HepG2 (cell line): ENCODE measurements at regions not wholly inside any gene's neighbourhood (a gene's known extent, or its start where the extent isn't known, plus 50 kb on each side); places are given as distances from the start of the nearest gene placed in this dataset.

ENCODE experiments used
- EZH2 ChIP-seq: conservative IDR thresholded peaks from 2 replicates; pipeline ENCODE4 v1.6.1; 2012; ENCODE audit warnings: mild to moderate bottlenecking, low read depth, low read length, moderate library complexity
- GTF3A ChIP-seq: sonication (generic); formaldehyde crosslinking; conservative IDR thresholded peaks from 2 replicates; pipeline ENCODE4 v1.4.0; 2020; ENCODE audit warnings: mild to moderate bottlenecking, missing genetic modification reagents
- HCFC1 ChIP-seq: fragments of 150-350 bp; IDR thresholded peaks from 2 replicates; pipeline ENCODE4 v1.6.1; 2014; ENCODE audit warnings: low read depth, low read length
- HNF4A ChIP-seq: sonication (generic); formaldehyde crosslinking; IDR thresholded peaks from 2 replicates; pipeline ENCODE4 v1.4.0; 2020; ENCODE audit warnings: missing genetic modification reagents
- NFYB ChIP-seq: sonication (generic); formaldehyde crosslinking; IDR thresholded peaks from 2 replicates; pipeline ENCODE4 v1.4.0; 2020; ENCODE audit warnings: missing genetic modification reagents
- PTBP1 ChIP-seq: fragments of 200-400 bp; formaldehyde crosslinking; IDR thresholded peaks from 2 replicates; pipeline ENCODE4 v1.6.1; 2018; ENCODE audit warnings: low read length, low read depth; ENCODE audit not compliant: poor library complexity, severe bottlenecking
- RELA ChIP-seq: sonication (generic); formaldehyde crosslinking; IDR thresholded peaks from 2 replicates; pipeline ENCODE4 v1.4.0; 2020; ENCODE audit warnings: missing genetic modification reagents
- SMAD3 ChIP-seq: sonication (generic); formaldehyde crosslinking; IDR thresholded peaks from 2 replicates; pipeline ENCODE4 v1.4.0; 2020; ENCODE audit warnings: missing genetic modification reagents
- ZNF530 ChIP-seq: sonication (generic); formaldehyde crosslinking; IDR thresholded peaks from 2 replicates; pipeline ENCODE4 v1.5.0; 2020; ENCODE audit warnings: low read depth, mild to moderate bottlenecking, missing genetic modification reagents
- ZNF777 ChIP-seq: sonication (generic); formaldehyde crosslinking; IDR thresholded peaks from 2 replicates; pipeline ENCODE4 v1.4.0; 2020; ENCODE audit warnings: missing genetic modification reagents
- TF ChIP-seq, protein P1 (sequence below): sonication (generic); formaldehyde crosslinking; IDR thresholded peaks from 2 replicates; pipeline ENCODE4 v1.5.0; 2020; ENCODE audit warnings: missing genetic modification reagents
- TF ChIP-seq, protein P2 (sequence below): sonication (generic); formaldehyde crosslinking; IDR thresholded peaks from 2 replicates; pipeline ENCODE4 v1.4.0; 2020; ENCODE audit warnings: low read depth, mild to moderate bottlenecking, missing genetic modification reagents

DNA sequence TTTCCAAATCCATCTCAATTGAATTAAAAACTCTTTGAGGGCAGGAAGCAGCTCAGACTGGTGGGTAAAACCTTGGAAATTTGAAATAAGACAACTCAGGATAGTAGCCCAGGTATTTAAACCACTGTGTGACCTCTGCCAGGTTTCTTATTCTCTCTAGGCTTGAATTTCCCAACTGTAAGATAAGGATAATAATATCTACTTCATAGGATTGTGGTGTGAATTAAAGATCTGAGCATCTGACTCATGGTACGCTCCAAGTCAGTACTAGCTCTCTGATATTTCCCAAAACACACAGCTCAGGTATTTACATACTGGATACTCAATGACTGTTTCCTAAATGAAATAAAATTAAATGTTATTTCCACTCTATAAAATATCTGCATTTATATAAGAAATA, 337.2 kb downstream of the LTN1 start:
- TF ChIP-seq, protein P1, sequence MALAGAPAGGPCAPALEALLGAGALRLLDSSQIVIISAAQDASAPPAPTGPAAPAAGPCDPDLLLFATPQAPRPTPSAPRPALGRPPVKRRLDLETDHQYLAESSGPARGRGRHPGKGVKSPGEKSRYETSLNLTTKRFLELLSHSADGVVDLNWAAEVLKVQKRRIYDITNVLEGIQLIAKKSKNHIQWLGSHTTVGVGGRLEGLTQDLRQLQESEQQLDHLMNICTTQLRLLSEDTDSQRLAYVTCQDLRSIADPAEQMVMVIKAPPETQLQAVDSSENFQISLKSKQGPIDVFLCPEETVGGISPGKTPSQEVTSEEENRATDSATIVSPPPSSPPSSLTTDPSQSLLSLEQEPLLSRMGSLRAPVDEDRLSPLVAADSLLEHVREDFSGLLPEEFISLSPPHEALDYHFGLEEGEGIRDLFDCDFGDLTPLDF (CRISPR knock-in tag): no peak
- TF ChIP-seq HCFC1: no peak
- TF ChIP-seq EZH2: no peak
- TF ChIP-seq ZNF777 (CRISPR knock-in tag): no peak
- TF ChIP-seq RELA (CRISPR knock-in tag): no peak
- TF ChIP-seq GTF3A: no peak
- no peak for TF ChIP-seq NFYB (CRISPR knock-in tag)
- TF ChIP-seq ZNF530 (CRISPR knock-in tag): no peak
- no peak for TF ChIP-seq HNF4A
- no peak for TF ChIP-seq SMAD3 (CRISPR knock-in tag)
- no peak for TF ChIP-seq PTBP1
- TF ChIP-seq, protein P2, sequence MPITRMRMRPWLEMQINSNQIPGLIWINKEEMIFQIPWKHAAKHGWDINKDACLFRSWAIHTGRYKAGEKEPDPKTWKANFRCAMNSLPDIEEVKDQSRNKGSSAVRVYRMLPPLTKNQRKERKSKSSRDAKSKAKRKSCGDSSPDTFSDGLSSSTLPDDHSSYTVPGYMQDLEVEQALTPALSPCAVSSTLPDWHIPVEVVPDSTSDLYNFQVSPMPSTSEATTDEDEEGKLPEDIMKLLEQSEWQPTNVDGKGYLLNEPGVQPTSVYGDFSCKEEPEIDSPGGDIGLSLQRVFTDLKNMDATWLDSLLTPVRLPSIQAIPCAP (CRISPR knock-in tag): no peak
